ENCODE measurements at regions not wholly inside any gene's neighbourhood (a gene's known extent, or its start where the extent isn't known, plus 50 kb on each side); places are given as distances from the start of the nearest gene placed in this dataset.

GRCh38 chr13:74259641-74260040 lies 125.4 kb upstream of the KLF12 start:
- peaks cover 26 to 41% of the 10 kb centered on the region in 2 donors for H3K4me1 Mint-ChIP-seq
- intact Hi-C loops (cut with micrococcal nuclease), result no loop called here
- DNase-seq (no peak), ATAC-seq (peak in 1 of 3 donors; percentile 61)
- H3K36me3 ChIP-seq (ENCODE audit: control insufficient read depth, insufficient read depth, low read length), result no peaks in the 10 kb centered on the region
- no peak overlapping the region for H3K27ac ChIP-seq (ENCODE audit: low read length)
- peaks cover 4% of the 10 kb centered on the region for H3K4me1 ChIP-seq (ENCODE audit: control insufficient read depth, insufficient read depth, low read length)
- H3K27ac Mint-ChIP-seq, result peak overlapping the region; percentile 17
- H3K27me3 ChIP-seq (ENCODE audit: control insufficient read depth, insufficient read depth, low read length), result no peaks in the 10 kb centered on the region
- no peak overlapping the region for H3K4me3 ChIP-seq (ENCODE audit: low read length)
- H3K9me3 Mint-ChIP-seq, result peaks cover 3 to 5% of the 10 kb centered on the region in 2 donors
- H3K36me3 Mint-ChIP-seq, result peaks cover 7% of the 10 kb centered on the region
- peak overlapping the region; percentile 55 for H3K4me3 Mint-ChIP-seq
- peaks cover 0 to 3% of the 10 kb centered on the region in 2 donors for H3K27me3 Mint-ChIP-seq (ENCODE audit: low read depth in 2 of 2)
- no peak for TF ChIP-seq CTCF (IDR thresholded peaks at IDR 0.05)
- 47% methylated on average over 2 of the region's 3 CpGs for WGBS (ENCODE audit: insufficient coverage)
- no peaks in the 10 kb centered on the region for H3K9me3 ChIP-seq (ENCODE audit: control insufficient read depth, insufficient read depth, low read length)

GRCh38 chr13:74258961-74259360 lies 124.8 kb upstream of the KLF12 start:
- H3K4me3 ChIP-seq (ENCODE audit: low read length), result no peak overlapping the region
- TF ChIP-seq CTCF (IDR thresholded peaks at IDR 0.05), result no peak
- 93% methylated on average over 4 of the region's 4 CpGs for WGBS (ENCODE audit: insufficient coverage)
- no peak for DNase-seq
- H3K27me3 ChIP-seq (ENCODE audit: control insufficient read depth, insufficient read depth, low read length), result no peaks in the 10 kb centered on the region
- no peak for ATAC-seq
- peaks cover 29 to 46% of the 10 kb centered on the region in 2 donors for H3K4me1 Mint-ChIP-seq
- peak overlapping the region in 1 of 2 donors; percentile 86 for H3K27ac Mint-ChIP-seq
- H3K27me3 Mint-ChIP-seq (ENCODE audit: low read depth in 2 of 2), result peaks cover 0 to 3% of the 10 kb centered on the region in 2 donors
- intact Hi-C loops (cut with micrococcal nuclease), result no loop called here
- H3K4me3 Mint-ChIP-seq, result no peak overlapping the region
- H3K9me3 Mint-ChIP-seq, result peaks cover under 1 to 2% of the 10 kb centered on the region in 2 donors
- H3K9me3 ChIP-seq (ENCODE audit: control insufficient read depth, insufficient read depth, low read length), result no peaks in the 10 kb centered on the region
- H3K36me3 Mint-ChIP-seq, result peaks cover 4% of the 10 kb centered on the region
- no peaks in the 10 kb centered on the region for H3K36me3 ChIP-seq (ENCODE audit: control insufficient read depth, insufficient read depth, low read length)
- H3K27ac ChIP-seq (ENCODE audit: low read length), result no peak overlapping the region
- peaks cover 4% of the 10 kb centered on the region for H3K4me1 ChIP-seq (ENCODE audit: control insufficient read depth, insufficient read depth, low read length)

GRCh38 chr13:74256969-74257368 lies 122.8 kb upstream of the KLF12 start:
- Histone ChIP-seq H3K4me1 (ENCODE audit: control insufficient read depth, insufficient read depth, low read length) (peaks cover 9% of the 10 kb centered on the region), H3K27me3 (ENCODE audit: control insufficient read depth, insufficient read depth, low read length) (no peaks in the 10 kb centered on the region), H3K27ac (ENCODE audit: low read length) (no peak overlapping the region), H3K36me3 (ENCODE audit: control insufficient read depth, insufficient read depth, low read length) (no peaks in the 10 kb centered on the region), H3K9me3 (ENCODE audit: control insufficient read depth, insufficient read depth, low read length) (no peaks in the 10 kb centered on the region), H3K4me3 (ENCODE audit: low read length) (no peak overlapping the region)
- WGBS (ENCODE audit: insufficient coverage), result 95% methylated on average over 4 of the region's 4 CpGs
- Mint-ChIP-seq H3K27me3 (ENCODE audit: low read depth in 2 of 2) (peaks cover 0 to under 1% of the 10 kb centered on the region in 2 donors), H3K4me3 (peak overlapping the region; percentile 43), H3K36me3 (no peaks in the 10 kb centered on the region), H3K27ac (peak overlapping the region in 1 of 2 donors; percentile 86), H3K9me3 (no peaks in the 10 kb centered on the region), H3K4me1 (peaks cover 47 to 63% of the 10 kb centered on the region in 2 donors)
- TF ChIP-seq CTCF (IDR thresholded peaks at IDR 0.05), result no peak
- ATAC-seq, result no peak
- DNase-seq, result no peak
- intact Hi-C loops (cut with micrococcal nuclease), result no loop called here

GRCh38 chr13:74253161-74253560 lies 119.0 kb upstream of the KLF12 start:
- no peaks in the 10 kb centered on the region for H3K9me3 ChIP-seq (ENCODE audit: control insufficient read depth, insufficient read depth, low read length)
- peaks cover 22% of the 10 kb centered on the region for H3K4me1 ChIP-seq (ENCODE audit: control insufficient read depth, insufficient read depth, low read length)
- intact Hi-C loops (cut with micrococcal nuclease), result no loop called here
- H3K27me3 ChIP-seq (ENCODE audit: control insufficient read depth, insufficient read depth, low read length), result no peaks in the 10 kb centered on the region
- peak overlapping the region; percentile 0 to 12 for H3K27ac Mint-ChIP-seq
- H3K36me3 Mint-ChIP-seq, result no peaks in the 10 kb centered on the region
- ATAC-seq, result peak in 1 of 3 donors; percentile 52
- no peak for TF ChIP-seq CTCF (IDR thresholded peaks at IDR 0.05)
- peaks cover 0 to 1% of the 10 kb centered on the region in 2 donors for H3K9me3 Mint-ChIP-seq
- no peaks in the 10 kb centered on the region for H3K36me3 ChIP-seq (ENCODE audit: control insufficient read depth, insufficient read depth, low read length)
- no peak overlapping the region for H3K4me3 Mint-ChIP-seq
- no peaks in the 10 kb centered on the region for H3K27me3 Mint-ChIP-seq (ENCODE audit: low read depth in 2 of 2)
- WGBS (ENCODE audit: insufficient coverage), result no CpG with 5 or more reads among the region's 1 CpG
- no peak overlapping the region for H3K27ac ChIP-seq (ENCODE audit: low read length)
- peaks cover 42 to 71% of the 10 kb centered on the region in 2 donors for H3K4me1 Mint-ChIP-seq
- no peak for DNase-seq
- H3K4me3 ChIP-seq (ENCODE audit: low read length), result no peak overlapping the region
